Astrocyte (in vitro differentiated cells and primary cell): ENCODE measurements at regions not wholly inside any gene's neighbourhood (a gene's known extent, or its start where the extent isn't known, plus 50 kb on each side); places are given as distances from the start of the nearest gene placed in this dataset.

Experiments
- DNase-seq: peaks from one replicate; pipeline ENCODE4 v3.0.0-alpha.2; 2010; ENCODE audit warnings: low read depth
- FAIRE-seq: peaks from 2 replicates; lab custom pipeline; 2011; peaks lifted over from hg19 to GRCh38; lab: Jason Lieb, UNC
- H2AFZ ChIP-seq: 2 replicates; pipeline ENCODE4 v1.6.0; 2012; ENCODE audit warnings: low read depth, low read length, inconsistent platforms
- H3K27ac ChIP-seq: 2 replicates; pipeline ENCODE4 v1.5.1; 2011; ENCODE audit warnings: low read depth, low read length, inconsistent platforms
- H3K27me3 ChIP-seq: 2 replicates; pipeline ENCODE4 v1.6.0; 2011; ENCODE audit warnings: low read length, inconsistent platforms; ENCODE audit not compliant: insufficient read depth
- H3K36me3 ChIP-seq: 2 replicates; pipeline ENCODE4 v1.5.1; 2011; ENCODE audit warnings: low read length, inconsistent platforms; ENCODE audit not compliant: insufficient read depth
- H3K4me1 ChIP-seq: 2 replicates; pipeline ENCODE4 v1.5.1; 2011; ENCODE audit warnings: low read length, inconsistent platforms; ENCODE audit not compliant: insufficient read depth
- H3K4me2 ChIP-seq: 2 replicates; pipeline ENCODE4 v1.6.0; 2012; ENCODE audit warnings: low read length, inconsistent platforms
- H3K4me3 ChIP-seq: 2 replicates; pipeline ENCODE4 v1.5.1; 2011; ENCODE audit warnings: low read depth, mild to moderate bottlenecking, low read length, inconsistent platforms; ENCODE audit not compliant: insufficient read depth
- H3K79me2 ChIP-seq: 2 replicates; pipeline ENCODE4 v1.6.0; 2012; ENCODE audit warnings: mild to moderate bottlenecking, low read length, inconsistent platforms; ENCODE audit not compliant: insufficient read depth
- H3K9ac ChIP-seq: 2 replicates; pipeline ENCODE4 v1.6.0; 2012; ENCODE audit warnings: mild to moderate bottlenecking, low read length, inconsistent platforms
- H3K9me3 ChIP-seq: 2 replicates; pipeline ENCODE4 v1.5.1; 2012; ENCODE audit warnings: low read depth, mild to moderate bottlenecking, low read length, inconsistent platforms; ENCODE audit not compliant: insufficient read depth
- H4K20me1 ChIP-seq: 2 replicates; pipeline ENCODE4 v1.6.0; 2012; ENCODE audit warnings: low read length, inconsistent platforms; ENCODE audit not compliant: insufficient read depth
- H3K27ac Mint-ChIP-seq: one replicate; pipeline ENCODE4 v1.8.0; 2021; ENCODE audit warnings: mild to moderate bottlenecking, mixed read lengths; ENCODE audit not compliant: unreplicated experiment
- H3K27me3 Mint-ChIP-seq: one replicate; pipeline ENCODE4 v1.8.0; 2021; ENCODE audit warnings: low read depth, mixed read lengths; ENCODE audit not compliant: unreplicated experiment
- H3K36me3 Mint-ChIP-seq: one replicate; pipeline ENCODE4 v1.8.0; 2021; ENCODE audit warnings: low read depth, mixed read lengths; ENCODE audit not compliant: unreplicated experiment
- H3K4me1 Mint-ChIP-seq: one replicate; pipeline ENCODE4 v1.8.0; 2021; ENCODE audit warnings: low read depth, mixed read lengths; ENCODE audit not compliant: unreplicated experiment
- H3K4me3 Mint-ChIP-seq: one replicate; pipeline ENCODE4 v1.8.0; 2021; ENCODE audit warnings: mild to moderate bottlenecking, moderate library complexity, mixed read lengths; ENCODE audit not compliant: unreplicated experiment
- H3K9me3 Mint-ChIP-seq: one replicate; pipeline ENCODE4 v1.8.0; 2021; ENCODE audit warnings: mild to moderate bottlenecking, mixed read lengths; ENCODE audit not compliant: unreplicated experiment
- CTCF ChIP-seq: IDR thresholded peaks from 2 replicates; pipeline ENCODE4 v1.5.1; 2011; ENCODE audit warnings: low read depth, mild to moderate bottlenecking, inconsistent platforms, low read length, moderate library complexity; ENCODE audit not compliant: insufficient read depth
- EZH2 ChIP-seq: IDR thresholded peaks from 2 replicates; pipeline ENCODE4 v1.6.1; 2012; ENCODE audit warnings: mild to moderate bottlenecking, low read length, inconsistent platforms; ENCODE audit not compliant: insufficient read depth

GRCh38 chr18:51915176-51915575 lies 424.8 kb upstream of the DCC start:
- H3K9me3 ChIP-seq = peaks cover 2% of the 10 kb centered on the region
- no peak for TF ChIP-seq CTCF
- no peak for TF ChIP-seq EZH2
- H3K27me3 ChIP-seq = no peaks in the 10 kb centered on the region
- no peak overlapping the region for H2AFZ ChIP-seq
- no peak for DNase-seq
- no peaks in the 10 kb centered on the region for H3K4me1 Mint-ChIP-seq
- no peaks in the 10 kb centered on the region for H3K36me3 ChIP-seq
- H3K36me3 Mint-ChIP-seq = no peaks in the 10 kb centered on the region
- H3K4me1 ChIP-seq = no peaks in the 10 kb centered on the region
- H3K27me3 Mint-ChIP-seq = peaks cover 3% of the 10 kb centered on the region
- H3K4me2 ChIP-seq = no peak overlapping the region
- H3K4me3 ChIP-seq = no peak overlapping the region
- H3K27ac ChIP-seq = no peak overlapping the region
- FAIRE-seq = no peak
- no peaks in the 10 kb centered on the region for H4K20me1 ChIP-seq
- no peak overlapping the region for H3K27ac Mint-ChIP-seq
- no peak overlapping the region for H3K9ac ChIP-seq
- no peak overlapping the region for H3K4me3 Mint-ChIP-seq
- H3K9me3 Mint-ChIP-seq = no peaks in the 10 kb centered on the region
- H3K79me2 ChIP-seq = no peaks in the 10 kb centered on the region

GRCh38 chr18:51921862-51922261 lies 418.1 kb upstream of the DCC start:
- H3K27me3 Mint-ChIP-seq = no peaks in the 10 kb centered on the region

More at GRCh38 chr18:51921862-51922261, 418.1 kb upstream of the DCC start:
- no peaks in the 10 kb centered on the region for H3K27me3 ChIP-seq
- Mint-ChIP-seq H3K36me3 (no peaks in the 10 kb centered on the region), H3K9me3 (no peaks in the 10 kb centered on the region), H3K4me3 (no peak overlapping the region), H3K27ac (no peak overlapping the region), H3K4me1 (no peaks in the 10 kb centered on the region)
- no peaks in the 10 kb centered on the region for H3K36me3 ChIP-seq
- H3K9me3 ChIP-seq = peaks cover 5% of the 10 kb centered on the region
- H3K9ac ChIP-seq = no peak overlapping the region
- H3K4me2 ChIP-seq = no peak overlapping the region
- no peak overlapping the region for H3K27ac ChIP-seq
- no peaks in the 10 kb centered on the region for H3K4me1 ChIP-seq
- no peak for TF ChIP-seq EZH2
- no peak for TF ChIP-seq CTCF
- DNase-seq = no peak
- no peaks in the 10 kb centered on the region for H3K79me2 ChIP-seq
- no peak for FAIRE-seq
- H4K20me1 ChIP-seq = no peaks in the 10 kb centered on the region
- no peak overlapping the region for H2AFZ ChIP-seq
- H3K4me3 ChIP-seq = no peak overlapping the region
